Kidney epithelial cell (primary cell): ENCODE measurements at regions not wholly inside any gene's neighbourhood (a gene's known extent, or its start where the extent isn't known, plus 50 kb on each side); places are given as distances from the start of the nearest gene placed in this dataset.

ENCODE experiments used
- DNase-seq: peaks from one replicate; pipeline ENCODE4 v3.0.0-alpha.2; 2010; ENCODE audit warnings: low read depth
- H3K27me3 ChIP-seq: 2 replicates; pipeline ENCODE4 v1.6.0; 2011; ENCODE audit warnings: low read length; ENCODE audit not compliant: control insufficient read depth, insufficient read depth
- H3K36me3 ChIP-seq: 2 replicates; pipeline ENCODE4 v1.5.1; 2011; ENCODE audit warnings: low read length; ENCODE audit not compliant: control insufficient read depth, insufficient read depth
- H3K4me3 ChIP-seq: 2 replicates; pipeline ENCODE4 v1.5.1; 2011; ENCODE audit warnings: low read depth, mild to moderate bottlenecking, control low read depth, low read length
- CTCF ChIP-seq: IDR thresholded peaks from 2 replicates; pipeline ENCODE4 v1.5.1; 2011; ENCODE audit warnings: mild to moderate bottlenecking, moderate library complexity, low read length, control low read depth, inconsistent platforms; ENCODE audit not compliant: insufficient read depth, poor library complexity, severe bottlenecking

- no peak for DNase-seq
- no peak overlapping the region for H3K4me3 ChIP-seq
- H3K27me3 ChIP-seq = no peaks in the 10 kb centered on the region
- TF ChIP-seq CTCF = no peak
- H3K36me3 ChIP-seq = no peaks in the 10 kb centered on the region
These were observed 57.9 kb downstream of the TET3 start for GRCh38 chr2:74042606-74043005.

GRCh38 chr2:74043345-74044329 is 58.9 kb downstream of the TET3 start:
- no peak for TF ChIP-seq CTCF
- Histone ChIP-seq H3K36me3 (no peaks in the 10 kb centered on the region), H3K27me3 (no peaks in the 10 kb centered on the region), H3K4me3 (no peak overlapping the region)
- DNase-seq = no peak

- no peak for TF ChIP-seq CTCF
These were observed 60.3 kb downstream of the TET3 start for GRCh38 chr2:74044999-74045398.

DNA sequence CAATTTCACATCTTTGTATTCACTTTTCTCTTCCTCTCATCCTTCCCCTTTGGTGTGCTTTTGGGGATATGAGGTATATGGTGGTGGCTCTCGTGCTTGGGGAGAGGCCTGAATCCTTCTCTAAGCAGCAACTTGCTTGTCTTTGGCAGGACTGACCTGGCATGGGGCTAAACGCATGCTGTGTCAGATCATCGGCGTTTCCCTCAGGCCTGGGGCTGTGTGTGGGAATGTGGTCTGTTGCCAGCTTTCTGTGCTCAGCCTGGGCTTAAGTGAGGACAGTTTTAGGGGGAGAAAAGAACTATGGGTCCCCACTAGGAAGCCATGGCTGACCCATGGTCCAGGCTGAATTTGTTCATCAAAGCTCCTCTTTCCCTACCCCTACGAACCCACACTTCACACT is 60.7 kb downstream of the TET3 start:
- H3K27me3 ChIP-seq = no peaks in the 10 kb centered on the region
- no peak for TF ChIP-seq CTCF
- no peak for DNase-seq
- no peak overlapping the region for H3K4me3 ChIP-seq
- H3K36me3 ChIP-seq = no peaks in the 10 kb centered on the region

More at GRCh38 chr2:74044999-74045398, 60.3 kb downstream of the TET3 start:
- Histone ChIP-seq H3K36me3 (no peaks in the 10 kb centered on the region), H3K4me3 (no peak overlapping the region), H3K27me3 (no peaks in the 10 kb centered on the region)
- DNase-seq = no peak

DNA sequence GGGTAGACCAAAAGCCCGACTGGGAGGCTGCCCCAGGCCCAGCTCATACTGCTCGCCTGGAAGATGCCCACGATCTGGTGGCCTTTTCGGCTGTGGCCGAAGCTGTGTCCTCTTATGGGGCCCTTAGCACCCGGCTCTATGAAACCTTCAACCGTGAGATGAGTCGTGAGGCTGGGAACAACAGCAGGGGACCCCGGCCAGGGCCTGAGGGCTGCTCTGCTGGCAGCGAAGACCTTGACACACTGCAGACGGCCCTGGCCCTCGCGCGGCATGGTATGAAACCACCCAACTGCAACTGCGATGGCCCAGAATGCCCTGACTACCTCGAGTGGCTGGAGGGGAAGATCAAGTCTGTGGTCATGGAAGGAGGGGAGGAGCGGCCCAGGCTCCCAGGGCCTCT is 61.7 kb downstream of the TET3 start:
- H3K36me3 ChIP-seq = no peaks in the 10 kb centered on the region
- no peak for DNase-seq
- no peaks in the 10 kb centered on the region for H3K27me3 ChIP-seq
- no peak overlapping the region for H3K4me3 ChIP-seq
- TF ChIP-seq CTCF = no peak
